IMR-90 (cell line): ENCODE measurements at regions not wholly inside any gene's neighbourhood (a gene's known extent, or its start where the extent isn't known, plus 50 kb on each side); places are given as distances from the start of the nearest gene placed in this dataset.

Experiments used
- CHD1 ChIP-seq: IDR thresholded peaks from 2 replicates; pipeline ENCODE4 v1.6.1; 2012; ENCODE audit warnings: low read depth, low read length, improper control_type of control experiment
- CTCF ChIP-seq: conservative IDR thresholded peaks from 2 replicates; pipeline ENCODE4 v1.5.1; 2012; ENCODE audit warnings: mild to moderate bottlenecking, low read depth, low read length, improper control_type of control experiment
- POLR2A ChIP-seq: IDR thresholded peaks from 2 replicates; pipeline ENCODE4 v1.6.1; 2012; ENCODE audit warnings: mild to moderate bottlenecking, low read depth, low read length
- SMC3 ChIP-seq: fragments of 150-350 bp; IDR thresholded peaks from 2 replicates; pipeline ENCODE4 v1.6.1; 2016; ENCODE audit warnings: low read depth, mild to moderate bottlenecking, antibody characterized with exemption, low read length, moderate library complexity
- TF ChIP-seq, protein P1 (sequence below): fragments of 150-350 bp; IDR thresholded peaks from 2 replicates; pipeline ENCODE4 v1.6.1; 2017; ENCODE audit warnings: mild to moderate bottlenecking, antibody characterized with exemption, low read length, low read depth

GRCh38 chr17:79505199-79505598 lies 105.7 kb downstream of the RBFOX3 start:
- TF ChIP-seq POLR2A (no peak), SMC3 (no peak), CTCF (no peak), CHD1 (no peak)
- TF ChIP-seq, protein P1, sequence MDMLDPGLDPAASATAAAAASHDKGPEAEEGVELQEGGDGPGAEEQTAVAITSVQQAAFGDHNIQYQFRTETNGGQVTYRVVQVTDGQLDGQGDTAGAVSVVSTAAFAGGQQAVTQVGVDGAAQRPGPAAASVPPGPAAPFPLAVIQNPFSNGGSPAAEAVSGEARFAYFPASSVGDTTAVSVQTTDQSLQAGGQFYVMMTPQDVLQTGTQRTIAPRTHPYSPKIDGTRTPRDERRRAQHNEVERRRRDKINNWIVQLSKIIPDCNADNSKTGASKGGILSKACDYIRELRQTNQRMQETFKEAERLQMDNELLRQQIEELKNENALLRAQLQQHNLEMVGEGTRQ: no peak
